LHCN-M2 (cell line): ENCODE measurements at regions not wholly inside any gene's neighbourhood (a gene's known extent, or its start where the extent isn't known, plus 50 kb on each side); places are given as distances from the start of the nearest gene placed in this dataset.
"Not testable (repeated sequence)": the region's sequence is repeated elsewhere in the genome, so short reads cannot be mapped to it uniquely, and the experiment has no call there.

ENCODE experiments used
- DNase-seq: peaks from one replicate; pipeline ENCODE4 v3.0.0-alpha.2; 2012; ENCODE audit warnings: low read depth

GRCh38 chr18:67139899-67140298 lies 376.6 kb downstream of the DSEL start:
- DNase-seq, result no peak

GRCh38 chr18:67135981-67136380 lies 380.5 kb downstream of the DSEL start:
- DNase-seq, result no peak

- DNase-seq, result no peak
Observed at GRCh38 chr18:67134911-67135310, 381.6 kb downstream of the DSEL start.

GRCh38 chr18:67133669-67134068 lies 382.9 kb downstream of the DSEL start:
- DNase-seq, result no peak

- no peak for DNase-seq
Observed at GRCh38 chr18:67132919-67133318, 383.6 kb downstream of the DSEL start.

- no peak for DNase-seq
Observed at GRCh38 chr18:67131498-67131897, 385.0 kb downstream of the DSEL start.

- not testable (repeated sequence) for DNase-seq
Observed at GRCh38 chr18:67126751-67127150, 389.8 kb downstream of the DSEL start.

- no peak for DNase-seq
Observed at GRCh38 chr18:67123901-67124300, 392.6 kb downstream of the DSEL start.

GRCh38 chr18:67117804-67118203 lies 398.7 kb downstream of the DSEL start:
- DNase-seq, result peak; percentile 10

GRCh38 chr18:67109535-67109934 lies 407.0 kb downstream of the DSEL start:
- no peak for DNase-seq

- DNase-seq, result no peak
Observed at GRCh38 chr18:67108894-67109293, 407.6 kb downstream of the DSEL start.

GRCh38 chr18:67104700-67105284 lies 411.7 kb downstream of the DSEL start:
- DNase-seq, result peak; percentile 70

GRCh38 chr18:67094123-67094522 lies 422.4 kb downstream of the DSEL start:
- no peak for DNase-seq

GRCh38 chr18:67092141-67092540 lies 424.4 kb downstream of the DSEL start:
- DNase-seq, result no peak

- no peak for DNase-seq
Observed at GRCh38 chr18:67081482-67082211, 434.9 kb downstream of the DSEL start.

- DNase-seq, result no peak
Observed at GRCh38 chr18:67080601-67081000, 435.9 kb downstream of the DSEL start.

GRCh38 chr18:67074309-67074708 lies 442.2 kb downstream of the DSEL start:
- DNase-seq, result no peak

- no peak for DNase-seq
Observed at GRCh38 chr18:67072791-67073190, 443.7 kb downstream of the DSEL start.

- DNase-seq, result no peak
Observed at GRCh38 chr18:67068608-67069007, 447.9 kb downstream of the DSEL start.

GRCh38 chr18:67047334-67047733 lies 443.4 kb upstream of the CDH19 start:
- no peak for DNase-seq

GRCh38 chr18:67043276-67043675 lies 439.4 kb upstream of the CDH19 start:
- DNase-seq, result no peak

GRCh38 chr18:67041334-67041733 lies 437.4 kb upstream of the CDH19 start:
- no peak for DNase-seq

- no peak for DNase-seq
Observed at GRCh38 chr18:67035026-67035425, 431.1 kb upstream of the CDH19 start.

GRCh38 chr18:67023059-67023458 lies 419.2 kb upstream of the CDH19 start:
- DNase-seq, result no peak
